ENCODE measurements at regions not wholly inside any gene's neighbourhood (a gene's known extent, or its start where the extent isn't known, plus 50 kb on each side); places are given as distances from the start of the nearest gene placed in this dataset.

- TF ChIP-seq, protein P1, sequence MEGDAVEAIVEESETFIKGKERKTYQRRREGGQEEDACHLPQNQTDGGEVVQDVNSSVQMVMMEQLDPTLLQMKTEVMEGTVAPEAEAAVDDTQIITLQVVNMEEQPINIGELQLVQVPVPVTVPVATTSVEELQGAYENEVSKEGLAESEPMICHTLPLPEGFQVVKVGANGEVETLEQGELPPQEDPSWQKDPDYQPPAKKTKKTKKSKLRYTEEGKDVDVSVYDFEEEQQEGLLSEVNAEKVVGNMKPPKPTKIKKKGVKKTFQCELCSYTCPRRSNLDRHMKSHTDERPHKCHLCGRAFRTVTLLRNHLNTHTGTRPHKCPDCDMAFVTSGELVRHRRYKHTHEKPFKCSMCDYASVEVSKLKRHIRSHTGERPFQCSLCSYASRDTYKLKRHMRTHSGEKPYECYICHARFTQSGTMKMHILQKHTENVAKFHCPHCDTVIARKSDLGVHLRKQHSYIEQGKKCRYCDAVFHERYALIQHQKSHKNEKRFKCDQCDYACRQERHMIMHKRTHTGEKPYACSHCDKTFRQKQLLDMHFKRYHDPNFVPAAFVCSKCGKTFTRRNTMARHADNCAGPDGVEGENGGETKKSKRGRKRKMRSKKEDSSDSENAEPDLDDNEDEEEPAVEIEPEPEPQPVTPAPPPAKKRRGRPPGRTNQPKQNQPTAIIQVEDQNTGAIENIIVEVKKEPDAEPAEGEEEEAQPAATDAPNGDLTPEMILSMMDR (IDR thresholded peaks at IDR 0.05) = no peak
- no peak for DNase-seq
- intact Hi-C loops (cut with DNase I; ENCODE audit: low total_unique reads) = no loop called here
- Histone ChIP-seq H3K4me1 (no peaks in the 10 kb centered on the region), H3K27me3 (no peaks in the 10 kb centered on the region), H3K36me3 (no peaks in the 10 kb centered on the region), H3K4me3 (no peak overlapping the region), H3K9me3 (no peaks in the 10 kb centered on the region), H3K27ac (no peak overlapping the region)
Observed at GRCh38 chr16:60302261-60302660, 1568.1 kb upstream of the GOT2 start.

- H3K27me3 ChIP-seq = no peaks in the 10 kb centered on the region
- H3K4me1 ChIP-seq = no peaks in the 10 kb centered on the region
- no peaks in the 10 kb centered on the region for H3K9me3 ChIP-seq
- intact Hi-C loops (cut with DNase I; ENCODE audit: low total_unique reads) = loop anchor here (10.0 kb wide), 1 partner anchor 65 kb away; no protein-coding TSS in a partner anchor
- no peak for TF ChIP-seq POLR2A (IDR thresholded peaks at IDR 0.05)
- TF ChIP-seq, protein P1 (IDR thresholded peaks at IDR 0.05) = no peak
- no peak for DNase-seq
- no peak overlapping the region for H3K27ac ChIP-seq
- H3K36me3 ChIP-seq = no peaks in the 10 kb centered on the region
- H3K4me3 ChIP-seq = no peak overlapping the region
Observed at GRCh38 chr16:60299241-60299776, 1565.2 kb upstream of the GOT2 start.

DNA sequence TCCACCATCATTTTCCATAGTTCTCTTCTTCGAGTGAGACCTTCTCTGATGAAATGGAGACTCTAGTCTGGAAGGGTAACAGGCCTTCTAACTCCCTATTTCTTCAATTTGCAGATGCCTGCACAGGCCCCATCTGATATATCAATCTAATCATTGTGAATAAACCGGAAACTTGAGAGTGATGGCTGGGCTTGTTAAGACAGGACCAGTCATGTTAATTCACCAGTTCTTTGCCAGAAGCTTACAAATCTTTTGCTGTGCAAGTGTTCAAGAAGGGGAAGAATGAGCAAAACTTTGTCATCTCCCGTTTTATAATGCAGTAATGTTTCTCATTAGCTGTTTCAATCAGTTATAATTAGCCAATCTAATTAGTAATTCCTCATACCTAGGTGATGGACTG lies 1561.3 kb upstream of the GOT2 start:
- Histone ChIP-seq H3K36me3 (no peaks in the 10 kb centered on the region), H3K9me3 (no peaks in the 10 kb centered on the region)
- intact Hi-C loops (cut with DNase I; ENCODE audit: low total_unique reads) = loop anchor here (10.0 kb wide), 1 partner anchor 61 kb away; no protein-coding TSS in a partner anchor

DNA sequence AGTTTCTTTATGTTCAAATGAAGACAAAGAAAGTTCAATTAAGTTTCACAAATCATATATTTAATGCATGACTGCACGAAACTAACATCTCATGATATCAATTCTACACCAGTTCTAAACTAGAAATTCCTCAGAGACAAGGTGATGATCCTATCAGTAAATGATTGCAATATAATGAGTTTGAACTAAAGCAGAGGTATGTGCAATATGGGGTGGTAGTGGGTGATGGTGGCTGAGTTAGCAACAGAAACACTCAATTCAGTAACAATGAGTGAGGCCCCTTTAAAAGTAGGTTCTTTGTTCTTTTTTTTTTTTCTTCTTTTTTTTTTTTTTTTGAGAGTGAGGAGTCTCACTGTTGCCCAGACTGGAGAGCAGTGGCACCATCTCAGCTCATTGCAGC lies 1551.7 kb upstream of the GOT2 start:
- TF ChIP-seq, protein P1 (IDR thresholded peaks at IDR 0.05) = no peak
- no peak for TF ChIP-seq POLR2A (IDR thresholded peaks at IDR 0.05)
- Histone ChIP-seq H3K9me3 (no peaks in the 10 kb centered on the region), H3K4me3 (no peak overlapping the region), H3K4me1 (no peaks in the 10 kb centered on the region), H3K27ac (no peak overlapping the region), H3K27me3 (no peaks in the 10 kb centered on the region), H3K36me3 (no peaks in the 10 kb centered on the region)
- intact Hi-C loops (cut with DNase I; ENCODE audit: low total_unique reads) = no loop called here
- no peak for DNase-seq

More for the DNA sequence above, 1561.3 kb upstream of the GOT2 start:
- no peaks in the 10 kb centered on the region for H3K27me3 ChIP-seq
- no peak for DNase-seq
- H3K4me1 ChIP-seq = no peaks in the 10 kb centered on the region
- no peak for TF ChIP-seq POLR2A (IDR thresholded peaks at IDR 0.05)
- TF ChIP-seq, protein P1 (IDR thresholded peaks at IDR 0.05) = no peak
- H3K4me3 ChIP-seq = no peak overlapping the region
- H3K27ac ChIP-seq = no peak overlapping the region

DNA sequence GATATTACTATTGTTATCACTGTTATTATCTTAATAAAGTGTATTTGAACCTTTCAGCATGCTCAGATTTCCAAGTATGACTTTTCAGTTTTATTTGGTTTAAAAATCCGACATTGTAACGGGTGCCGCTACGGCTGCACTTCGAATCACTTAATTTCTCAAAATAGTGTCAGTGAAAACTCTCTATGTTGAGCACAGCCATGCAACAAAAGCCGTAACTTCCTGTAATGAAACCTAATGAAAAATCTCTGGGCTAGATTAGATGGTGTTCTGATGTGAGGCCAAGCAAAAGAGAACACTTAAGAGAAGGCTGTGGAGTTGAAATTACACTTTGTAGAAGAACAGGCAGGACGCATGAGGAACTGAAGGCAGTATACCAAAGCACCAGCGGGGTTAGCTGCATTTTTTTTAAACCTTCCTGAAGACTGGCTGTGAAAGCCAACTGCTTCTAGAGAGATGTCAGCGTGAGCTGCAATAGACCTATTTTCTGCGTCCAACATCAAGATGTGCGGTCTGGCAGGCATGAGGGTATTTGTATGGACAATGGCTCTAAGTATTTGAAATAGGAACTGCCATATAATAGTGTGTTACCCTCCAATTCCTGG lies 1545.0 kb upstream of the GOT2 start:
- Histone ChIP-seq H3K4me3 (no peak overlapping the region), H3K36me3 (no peaks in the 10 kb centered on the region)
- no peak for DNase-seq

More for the DNA sequence above, 1545.0 kb upstream of the GOT2 start:
- no peak overlapping the region for H3K27ac ChIP-seq
- H3K9me3 ChIP-seq = no peaks in the 10 kb centered on the region
- TF ChIP-seq, protein P1 (IDR thresholded peaks at IDR 0.05) = no peak
- TF ChIP-seq POLR2A (IDR thresholded peaks at IDR 0.05) = no peak
- H3K27me3 ChIP-seq = no peaks in the 10 kb centered on the region
- intact Hi-C loops (cut with DNase I; ENCODE audit: low total_unique reads) = no loop called here
- H3K4me1 ChIP-seq = no peaks in the 10 kb centered on the region

Measured in uterus (tissue), 3 donors.